ENCODE measurements at regions not wholly inside any gene's neighbourhood (a gene's known extent, or its start where the extent isn't known, plus 50 kb on each side); places are given as distances from the start of the nearest gene placed in this dataset.

DNA sequence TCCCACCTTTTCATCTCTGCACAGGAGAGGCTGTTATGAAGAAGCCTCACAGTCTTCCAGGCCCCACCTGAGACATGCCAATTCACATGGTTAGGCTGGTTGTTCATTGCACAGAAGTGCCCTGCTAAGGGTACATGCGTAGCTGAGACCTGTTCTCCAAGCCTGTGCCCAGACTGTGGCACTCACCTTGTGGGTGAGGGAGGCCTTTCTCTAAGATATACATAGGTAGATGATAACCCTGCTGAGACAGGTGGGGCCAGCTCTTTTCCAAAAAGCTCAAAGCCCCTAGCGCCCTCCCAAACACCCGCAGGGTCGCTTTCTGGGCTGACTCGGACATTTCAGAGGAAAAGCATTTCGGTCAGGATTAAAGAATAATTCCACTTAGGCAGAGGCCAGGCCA is 53.5 kb upstream of the ZNF507 start (continued):
- TF ChIP-seq ZNF160 (CRISPR knock-in tag; IDR thresholded peaks at IDR 0.05): no peak
- no peak for TF ChIP-seq ATAD3A (CRISPR knock-in tag; IDR thresholded peaks at IDR 0.05)
- TF ChIP-seq, protein P1, sequence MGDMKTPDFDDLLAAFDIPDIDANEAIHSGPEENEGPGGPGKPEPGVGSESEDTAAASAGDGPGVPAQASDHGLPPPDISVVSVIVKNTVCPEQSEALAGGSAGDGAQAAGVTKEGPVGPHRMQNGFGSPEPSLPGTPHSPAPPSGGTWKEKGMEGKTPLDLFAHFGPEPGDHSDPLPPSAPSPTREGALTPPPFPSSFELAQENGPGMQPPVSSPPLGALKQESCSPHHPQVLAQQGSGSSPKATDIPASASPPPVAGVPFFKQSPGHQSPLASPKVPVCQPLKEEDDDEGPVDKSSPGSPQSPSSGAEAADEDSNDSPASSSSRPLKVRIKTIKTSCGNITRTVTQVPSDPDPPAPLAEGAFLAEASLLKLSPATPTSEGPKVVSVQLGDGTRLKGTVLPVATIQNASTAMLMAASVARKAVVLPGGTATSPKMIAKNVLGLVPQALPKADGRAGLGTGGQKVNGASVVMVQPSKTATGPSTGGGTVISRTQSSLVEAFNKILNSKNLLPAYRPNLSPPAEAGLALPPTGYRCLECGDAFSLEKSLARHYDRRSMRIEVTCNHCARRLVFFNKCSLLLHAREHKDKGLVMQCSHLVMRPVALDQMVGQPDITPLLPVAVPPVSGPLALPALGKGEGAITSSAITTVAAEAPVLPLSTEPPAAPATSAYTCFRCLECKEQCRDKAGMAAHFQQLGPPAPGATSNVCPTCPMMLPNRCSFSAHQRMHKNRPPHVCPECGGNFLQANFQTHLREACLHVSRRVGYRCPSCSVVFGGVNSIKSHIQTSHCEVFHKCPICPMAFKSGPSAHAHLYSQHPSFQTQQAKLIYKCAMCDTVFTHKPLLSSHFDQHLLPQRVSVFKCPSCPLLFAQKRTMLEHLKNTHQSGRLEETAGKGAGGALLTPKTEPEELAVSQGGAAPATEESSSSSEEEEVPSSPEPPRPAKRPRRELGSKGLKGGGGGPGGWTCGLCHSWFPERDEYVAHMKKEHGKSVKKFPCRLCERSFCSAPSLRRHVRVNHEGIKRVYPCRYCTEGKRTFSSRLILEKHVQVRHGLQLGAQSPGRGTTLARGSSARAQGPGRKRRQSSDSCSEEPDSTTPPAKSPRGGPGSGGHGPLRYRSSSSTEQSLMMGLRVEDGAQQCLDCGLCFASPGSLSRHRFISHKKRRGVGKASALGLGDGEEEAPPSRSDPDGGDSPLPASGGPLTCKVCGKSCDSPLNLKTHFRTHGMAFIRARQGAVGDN (CRISPR knock-in tag; IDR thresholded peaks at IDR 0.05): no peak
- no peak for TF ChIP-seq ZNF670 (CRISPR knock-in tag; IDR thresholded peaks at IDR 0.05; ENCODE audit: borderline replicate concordance)
- TF ChIP-seq KDM4B (CRISPR knock-in tag; IDR thresholded peaks at IDR 0.05): no peak
- TF ChIP-seq, protein P2, sequence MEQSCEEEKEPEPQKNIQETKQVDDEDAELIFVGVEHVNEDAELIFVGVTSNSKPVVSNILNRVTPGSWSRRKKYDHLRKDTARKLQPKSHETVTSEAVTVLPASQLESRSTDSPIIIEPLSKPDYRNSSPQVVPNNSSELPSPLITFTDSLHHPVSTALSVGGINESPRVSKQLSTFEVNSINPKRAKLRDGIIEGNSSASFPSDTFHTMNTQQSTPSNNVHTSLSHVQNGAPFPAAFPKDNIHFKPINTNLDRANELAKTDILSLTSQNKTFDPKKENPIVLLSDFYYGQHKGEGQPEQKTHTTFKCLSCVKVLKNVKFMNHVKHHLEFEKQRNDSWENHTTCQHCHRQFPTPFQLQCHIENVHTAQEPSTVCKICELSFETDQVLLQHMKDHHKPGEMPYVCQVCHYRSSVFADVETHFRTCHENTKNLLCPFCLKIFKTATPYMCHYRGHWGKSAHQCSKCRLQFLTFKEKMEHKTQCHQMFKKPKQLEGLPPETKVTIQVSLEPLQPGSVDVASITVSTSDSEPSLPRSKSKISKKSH (CRISPR knock-in tag; IDR thresholded peaks at IDR 0.05; ENCODE audit: borderline replicate concordance): no peak
- TF ChIP-seq MLLT10 (CRISPR knock-in tag; IDR thresholded peaks at IDR 0.05): no peak
- TF ChIP-seq RFX1 (IDR thresholded peaks at IDR 0.05): no peak
- TF ChIP-seq ZNF672 (CRISPR knock-in tag; IDR thresholded peaks at IDR 0.05): no peak
- TF ChIP-seq ZNF768 (CRISPR knock-in tag; IDR thresholded peaks at IDR 0.05): no peak
- TF ChIP-seq, protein P3, sequence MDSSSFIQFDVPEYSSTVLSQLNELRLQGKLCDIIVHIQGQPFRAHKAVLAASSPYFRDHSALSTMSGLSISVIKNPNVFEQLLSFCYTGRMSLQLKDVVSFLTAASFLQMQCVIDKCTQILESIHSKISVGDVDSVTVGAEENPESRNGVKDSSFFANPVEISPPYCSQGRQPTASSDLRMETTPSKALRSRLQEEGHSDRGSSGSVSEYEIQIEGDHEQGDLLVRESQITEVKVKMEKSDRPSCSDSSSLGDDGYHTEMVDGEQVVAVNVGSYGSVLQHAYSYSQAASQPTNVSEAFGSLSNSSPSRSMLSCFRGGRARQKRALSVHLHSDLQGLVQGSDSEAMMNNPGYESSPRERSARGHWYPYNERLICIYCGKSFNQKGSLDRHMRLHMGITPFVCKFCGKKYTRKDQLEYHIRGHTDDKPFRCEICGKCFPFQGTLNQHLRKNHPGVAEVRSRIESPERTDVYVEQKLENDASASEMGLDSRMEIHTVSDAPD (CRISPR knock-in tag; IDR thresholded peaks at IDR 0.05): no peak
- no peak for TF ChIP-seq SNAI1 (CRISPR knock-in tag; IDR thresholded peaks at IDR 0.05; ENCODE audit: borderline replicate concordance)
- TF ChIP-seq TBX2 (CRISPR knock-in tag; IDR thresholded peaks at IDR 0.05; ENCODE audit: borderline replicate concordance): no peak

Measured in HepG2 (cell line).